Glomerular visceral epithelial cell (primary cell): ENCODE measurements at regions not wholly inside any gene's neighbourhood (a gene's known extent, or its start where the extent isn't known, plus 50 kb on each side); places are given as distances from the start of the nearest gene placed in this dataset.
"Not testable (repeated sequence)": the region's sequence is repeated elsewhere in the genome, so short reads cannot be mapped to it uniquely, and the experiment has no call there.

ENCODE experiments used
- DNase-seq: peaks from one replicate; pipeline ENCODE4 v3.0.0-alpha.2; 2016; ENCODE audit errors: extremely low spot score

DNA sequence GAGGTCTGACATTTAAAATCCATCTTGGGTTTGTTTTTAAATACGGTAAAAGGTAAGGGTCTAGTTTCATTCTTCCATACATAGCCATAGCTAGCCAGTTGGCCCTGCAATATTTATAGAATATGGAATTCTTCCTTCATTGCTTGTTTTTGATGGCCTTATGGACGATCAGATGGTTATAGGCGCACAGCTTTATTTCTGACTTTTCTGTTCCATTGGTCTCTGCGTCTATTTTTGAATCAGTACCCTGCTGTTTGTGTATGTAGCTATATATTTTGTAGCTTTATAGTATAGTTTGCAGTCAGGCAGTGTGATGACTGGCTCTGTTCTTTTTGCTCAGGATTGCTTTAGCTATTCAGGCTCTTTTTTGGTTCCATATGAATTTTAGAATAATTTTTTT is 366.8 kb upstream of the MIS18BP1 start:
- no peak for DNase-seq

- peak; percentile 15 for DNase-seq
These were observed 357.3 kb upstream of the MIS18BP1 start for GRCh38 chr14:45610318-45610717.

DNA sequence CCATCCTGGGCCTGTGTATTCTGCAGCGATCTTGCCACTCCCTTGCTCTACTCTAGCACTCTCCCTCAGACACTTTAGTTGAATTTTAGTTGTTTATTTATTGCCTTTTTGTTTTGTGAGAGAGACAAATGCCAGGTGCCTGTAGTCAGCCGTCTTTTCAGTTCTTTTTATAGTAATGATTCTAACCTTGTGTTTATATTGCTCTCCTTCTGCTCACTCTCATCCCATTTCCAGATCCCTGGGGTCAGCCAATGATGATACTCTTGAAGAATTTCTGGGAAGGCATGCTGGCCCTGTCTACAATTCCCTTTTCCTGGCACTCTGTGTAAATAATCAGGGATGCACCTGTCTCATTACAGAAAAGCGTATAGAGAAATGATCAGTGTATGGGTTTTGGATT is 334.1 kb upstream of the MIS18BP1 start:
- no peak for DNase-seq

- no peak for DNase-seq
These were observed 306.6 kb upstream of the MIS18BP1 start for GRCh38 chr14:45559626-45560025.

DNA sequence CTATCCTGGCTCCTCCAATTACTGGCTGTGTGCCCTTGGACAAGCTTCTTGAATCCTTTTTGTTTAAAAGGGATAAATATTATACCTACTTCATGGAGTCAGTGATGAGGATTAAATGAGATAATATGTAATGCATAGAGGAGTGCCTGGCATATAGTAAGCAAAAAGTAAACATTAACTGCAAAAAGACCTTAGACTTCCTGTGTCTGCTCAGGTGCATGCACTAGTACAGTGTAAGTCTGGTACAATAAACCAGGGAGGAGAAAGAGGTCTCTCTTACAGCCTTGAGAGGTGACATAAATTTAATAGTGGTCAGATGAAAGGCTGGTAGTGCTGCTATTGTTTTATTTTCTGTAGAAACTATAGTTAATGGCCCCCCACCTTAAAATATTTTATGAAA is 305.2 kb upstream of the MIS18BP1 start:
- no peak for DNase-seq

DNA sequence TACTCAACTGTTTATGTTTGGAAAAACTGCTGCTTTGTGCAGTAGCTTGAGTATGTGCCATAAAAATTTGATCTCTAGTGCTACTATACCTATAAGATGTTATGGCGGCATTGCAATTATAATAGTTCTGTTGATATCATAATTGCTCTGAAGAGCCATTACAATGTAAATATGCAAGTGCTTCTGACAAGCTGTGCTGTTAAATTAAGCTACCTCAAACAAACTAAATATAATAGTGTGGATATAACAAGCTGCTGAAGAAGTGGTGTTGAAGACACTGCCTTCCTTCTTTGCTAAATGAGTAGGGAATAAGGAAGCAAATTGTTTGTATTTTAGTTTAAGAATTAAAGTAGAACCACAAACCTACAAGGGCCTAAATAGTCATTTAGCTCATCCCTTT is 301.0 kb upstream of the MIS18BP1 start:
- DNase-seq: no peak

- DNase-seq: not testable (repeated sequence)
These were observed 298.3 kb upstream of the MIS18BP1 start for GRCh38 chr14:45551240-45551820.

GRCh38 chr14:45531022-45531421 is 278.0 kb upstream of the MIS18BP1 start:
- no peak for DNase-seq

- DNase-seq: peak; percentile 28
These were observed 273.9 kb upstream of the MIS18BP1 start for GRCh38 chr14:45526715-45527549.

DNA sequence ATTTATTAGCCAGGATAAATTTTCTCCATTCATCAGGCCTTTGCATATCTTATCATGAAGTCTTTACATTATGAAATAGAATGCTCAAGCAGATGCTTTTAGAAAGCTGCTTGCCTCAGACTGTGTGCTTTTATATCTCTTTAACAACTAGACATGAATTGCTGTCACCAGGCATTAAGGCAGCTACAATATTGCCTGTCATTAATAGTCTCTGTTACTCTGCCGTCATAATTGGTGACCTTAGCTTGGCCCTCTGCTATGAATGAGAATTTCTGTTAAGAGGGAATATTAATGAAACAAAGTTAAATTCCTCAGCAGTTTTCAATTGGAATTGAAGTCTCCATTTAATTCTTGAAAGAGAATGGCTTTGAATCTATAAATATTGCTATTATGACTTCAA is 266.8 kb upstream of the MIS18BP1 start:
- DNase-seq: no peak

- no peak for DNase-seq
These were observed 239.9 kb upstream of the MIS18BP1 start for GRCh38 chr14:45492876-45493275.

DNA sequence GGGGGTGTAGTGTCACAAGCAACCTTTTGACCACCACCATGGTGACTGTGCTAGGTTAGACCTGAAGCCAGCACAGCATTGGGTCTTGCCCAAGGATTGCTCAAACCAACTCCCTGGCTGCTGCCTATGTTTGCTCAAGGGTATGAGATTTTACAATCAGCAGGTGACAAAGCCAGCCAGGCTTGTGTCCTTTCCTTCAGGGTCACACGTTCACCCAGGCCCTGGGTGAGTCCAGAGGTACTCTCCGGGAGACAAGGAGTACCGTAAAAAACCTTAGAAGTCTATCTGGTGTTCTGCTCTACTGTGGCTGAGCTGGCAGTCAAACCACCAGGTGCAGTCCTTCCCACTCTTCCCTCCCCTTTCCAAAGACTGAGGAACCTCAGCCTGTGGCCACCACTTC is 238.9 kb upstream of the MIS18BP1 start:
- no peak for DNase-seq

GRCh38 chr14:45486599-45486998 is 233.6 kb upstream of the MIS18BP1 start:
- DNase-seq: no peak

GRCh38 chr14:45467023-45467422 is 214.0 kb upstream of the MIS18BP1 start:
- no peak for DNase-seq

DNA sequence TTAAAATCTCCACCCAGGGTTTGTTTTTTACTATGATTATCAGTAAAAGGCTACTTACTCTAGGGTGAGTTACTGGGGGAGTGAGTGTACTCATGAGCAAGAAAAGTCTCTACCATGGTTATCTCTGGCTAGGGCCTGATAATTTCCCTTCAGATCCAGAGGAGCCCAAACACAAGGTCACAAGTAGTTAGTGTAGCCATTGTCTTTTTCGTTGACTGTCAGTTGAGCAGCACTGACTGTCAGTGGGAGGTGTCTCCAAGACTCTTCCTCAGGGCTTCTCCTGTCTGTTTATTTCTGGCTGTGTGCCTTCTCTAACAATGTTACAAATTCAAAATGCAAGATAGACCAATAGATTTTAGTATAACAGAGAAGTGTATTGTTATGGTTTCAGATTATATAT is 181.2 kb upstream of the MIS18BP1 start:
- DNase-seq: no peak

DNA sequence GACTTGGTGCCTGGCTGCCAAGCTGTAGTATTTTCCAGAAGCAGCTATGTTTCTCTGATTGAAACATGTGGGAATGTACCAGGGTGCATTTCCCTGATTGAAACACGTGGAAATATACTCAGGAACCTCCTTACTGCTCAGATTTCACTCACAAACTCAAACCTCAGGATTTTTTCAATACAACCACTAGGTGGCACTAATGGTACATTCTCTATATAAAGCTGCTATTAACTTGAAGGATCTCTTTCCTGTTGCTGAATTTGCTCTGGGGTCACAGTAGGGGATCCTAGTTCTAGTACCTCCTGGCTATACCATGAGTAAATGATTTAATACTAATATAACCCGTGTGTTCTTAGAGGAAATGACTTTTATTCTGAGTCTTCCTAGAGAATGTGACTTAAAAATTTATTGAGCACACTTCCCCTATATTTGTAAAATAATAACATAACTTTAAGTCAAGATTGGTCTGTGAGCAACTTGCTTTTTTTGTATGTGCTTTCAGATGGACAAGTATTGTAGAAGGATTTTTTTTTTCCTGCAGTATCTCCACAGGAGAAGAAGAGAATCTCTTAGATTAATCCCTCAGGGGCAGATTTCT is 173.8 kb upstream of the MIS18BP1 start:
- peak; percentile 47 for DNase-seq

DNA sequence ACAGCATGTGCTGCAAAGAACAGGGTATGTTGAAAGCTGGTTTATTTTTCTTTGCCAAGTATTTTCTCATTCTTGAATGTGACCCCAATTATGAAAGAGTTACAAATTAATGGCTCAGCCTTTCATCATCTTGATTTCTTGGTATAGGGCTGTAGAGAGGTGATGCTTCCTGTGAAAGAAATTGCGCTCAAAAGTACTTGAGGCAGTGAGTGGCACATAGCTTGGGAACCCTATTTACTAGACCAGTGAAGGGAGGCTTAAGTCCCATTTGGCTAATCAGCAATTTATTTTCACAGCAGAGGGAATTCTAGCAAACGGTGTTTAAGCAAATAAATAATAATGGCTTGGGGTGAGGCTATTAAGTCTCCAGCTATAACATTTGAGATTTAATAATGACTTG is 153.9 kb upstream of the MIS18BP1 start:
- DNase-seq: no peak

- DNase-seq: no peak
These were observed 148.1 kb upstream of the MIS18BP1 start for GRCh38 chr14:45400950-45401640.

- DNase-seq: no peak
These were observed 147.5 kb upstream of the MIS18BP1 start for GRCh38 chr14:45400509-45400908.

DNA sequence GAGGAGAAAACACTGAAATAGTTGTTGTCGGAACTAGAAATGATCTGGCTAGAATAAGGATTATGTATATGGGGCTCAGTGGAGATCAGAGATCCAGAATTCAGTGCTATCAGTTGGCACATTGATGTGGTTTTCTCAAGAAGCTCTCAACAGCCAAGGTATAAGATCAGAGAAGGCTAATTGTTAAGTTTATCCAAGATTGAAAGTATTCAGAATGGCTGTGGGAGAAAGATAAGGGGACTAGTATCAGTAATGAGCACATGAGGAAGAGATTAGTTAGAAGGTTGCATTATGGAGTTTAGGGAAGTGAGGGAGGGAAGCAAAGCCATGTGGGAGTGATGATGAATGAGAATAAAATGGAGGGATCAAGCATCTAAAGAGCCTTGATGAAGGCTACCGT is 128.1 kb upstream of the MIS18BP1 start:
- DNase-seq: no peak

DNA sequence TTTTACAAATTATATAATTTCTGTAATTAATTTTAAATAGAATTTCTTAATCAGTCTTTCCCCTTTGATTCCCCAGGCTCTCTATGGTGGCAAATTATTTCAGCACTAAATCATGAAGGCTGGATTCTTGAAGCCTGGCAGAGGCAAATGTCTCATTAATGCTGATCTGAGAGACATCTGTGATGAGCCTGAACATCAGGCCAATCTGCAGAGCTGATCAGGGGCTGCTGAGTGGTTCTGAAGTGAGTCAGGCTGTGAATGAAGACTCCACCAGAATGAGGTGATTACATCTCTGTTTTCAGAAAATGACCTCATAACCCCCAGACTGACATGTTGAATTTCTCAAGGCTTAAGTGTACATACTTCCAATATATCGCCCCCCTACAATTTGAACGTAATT is 124.2 kb upstream of the MIS18BP1 start:
- no peak for DNase-seq

GRCh38 chr14:45373877-45374276 is 120.9 kb upstream of the MIS18BP1 start:
- DNase-seq: no peak
